Large intestine (tissue), 3 donors: ENCODE measurements at regions not wholly inside any gene's neighbourhood (a gene's known extent, or its start where the extent isn't known, plus 50 kb on each side); places are given as distances from the start of the nearest gene placed in this dataset.

Experiments
- DNase-seq, 2 donors: peaks; one replicate each; pipeline versions ENCODE4 v3.0.0 to v3.0.0-alpha.2; 2013
- H3K27ac ChIP-seq: one replicate; pipeline ENCODE4 v1.5.1; 2013; ENCODE audit warnings: low read length
- H3K27me3 ChIP-seq: 2 replicates; pipeline ENCODE4 v1.6.1; 2013; ENCODE audit warnings: low read length; ENCODE audit not compliant: control insufficient read depth, insufficient read depth
- H3K36me3 ChIP-seq: 2 replicates; pipeline ENCODE4 v1.6.1; 2013; ENCODE audit warnings: low read length; ENCODE audit not compliant: control insufficient read depth, insufficient read depth
- H3K4me1 ChIP-seq: one replicate; pipeline ENCODE4 v1.6.1; 2013; ENCODE audit warnings: low read length; ENCODE audit not compliant: control insufficient read depth, insufficient read depth
- H3K4me3 ChIP-seq: one replicate; pipeline ENCODE4 v1.5.1; 2013; ENCODE audit warnings: low read length
- H3K9me3 ChIP-seq: one replicate; pipeline ENCODE4 v1.6.1; 2013; ENCODE audit warnings: mild to moderate bottlenecking, low read depth, low read length, moderate library complexity; ENCODE audit not compliant: control insufficient read depth
- WGBS: methylation state at CpG from one replicate; pipeline ENCODE4 v1.1.5; 2013; ENCODE audit warnings: low lambda C conversion rate; ENCODE audit not compliant: insufficient coverage; 5-methylcytosine and 5-hydroxymethylcytosine counted together

GRCh38 chr15:70399204-70399603, 301.5 kb upstream of the TLE3 start:
- peaks cover 47% of the 10 kb centered on the region for H3K27me3 ChIP-seq
- H3K9me3 ChIP-seq = no peaks in the 10 kb centered on the region
- no peak for DNase-seq
- H3K4me1 ChIP-seq = peaks cover 7% of the 10 kb centered on the region
- no peaks in the 10 kb centered on the region for H3K36me3 ChIP-seq
- H3K4me3 ChIP-seq = no peak overlapping the region
- no peak overlapping the region for H3K27ac ChIP-seq

GRCh38 chr15:70398694-70399093, 301.0 kb upstream of the TLE3 start:
- DNase-seq = no peak
- H3K27me3 ChIP-seq = peaks cover 45% of the 10 kb centered on the region
- WGBS = no CpG with 5 or more reads among the region's 4 CpGs
- H3K4me1 ChIP-seq = peaks cover 7% of the 10 kb centered on the region
- H3K36me3 ChIP-seq = no peaks in the 10 kb centered on the region
- no peak overlapping the region for H3K27ac ChIP-seq
- H3K4me3 ChIP-seq = no peak overlapping the region
- no peaks in the 10 kb centered on the region for H3K9me3 ChIP-seq

- DNase-seq = no peak
- H3K27ac ChIP-seq = no peak overlapping the region
- peaks cover 29% of the 10 kb centered on the region for H3K27me3 ChIP-seq
- H3K9me3 ChIP-seq = no peaks in the 10 kb centered on the region
- peaks cover 7% of the 10 kb centered on the region for H3K4me1 ChIP-seq
- no peaks in the 10 kb centered on the region for H3K36me3 ChIP-seq
- H3K4me3 ChIP-seq = no peak overlapping the region
- WGBS = 79% methylated on average over 7 of the region's 9 CpGs
Observed at GRCh38 chr15:70396807-70397206, 299.1 kb upstream of the TLE3 start.

- DNase-seq = no peak
- no peak overlapping the region for H3K4me3 ChIP-seq
Observed at GRCh38 chr15:70395164-70395563, 297.4 kb upstream of the TLE3 start.

GRCh38 chr15:70390723-70391122, 293.0 kb upstream of the TLE3 start:
- Histone ChIP-seq H3K27ac (no peak overlapping the region), H3K4me1 (no peaks in the 10 kb centered on the region), H3K9me3 (no peaks in the 10 kb centered on the region), H3K36me3 (no peaks in the 10 kb centered on the region), H3K4me3 (no peak overlapping the region), H3K27me3 (peaks cover 16% of the 10 kb centered on the region)
- no peak for DNase-seq

More at GRCh38 chr15:70395164-70395563, 297.4 kb upstream of the TLE3 start:
- Histone ChIP-seq H3K9me3 (no peaks in the 10 kb centered on the region), H3K4me1 (peaks cover 7% of the 10 kb centered on the region), H3K27me3 (peaks cover 23% of the 10 kb centered on the region), H3K27ac (no peak overlapping the region), H3K36me3 (no peaks in the 10 kb centered on the region)
- 92% methylated on average over 2 of the region's 11 CpGs for WGBS

- no CpG with 5 or more reads among the region's 2 CpGs for WGBS
- Histone ChIP-seq H3K4me3 (no peak overlapping the region), H3K4me1 (no peaks in the 10 kb centered on the region), H3K27ac (no peak overlapping the region), H3K27me3 (no peaks in the 10 kb centered on the region), H3K36me3 (no peaks in the 10 kb centered on the region), H3K9me3 (no peaks in the 10 kb centered on the region)
- no peak for DNase-seq
Observed at GRCh38 chr15:70387993-70388392, 290.3 kb upstream of the TLE3 start.

- no peaks in the 10 kb centered on the region for H3K4me1 ChIP-seq
- no peak for DNase-seq
- H3K4me3 ChIP-seq = no peak overlapping the region
- H3K27ac ChIP-seq = no peak overlapping the region
- WGBS = 90% methylated on average over 2 of the region's 9 CpGs
- H3K36me3 ChIP-seq = no peaks in the 10 kb centered on the region
- H3K27me3 ChIP-seq = no peaks in the 10 kb centered on the region
- no peaks in the 10 kb centered on the region for H3K9me3 ChIP-seq
Observed at GRCh38 chr15:70387081-70387480, 289.4 kb upstream of the TLE3 start.

- Histone ChIP-seq H3K4me3 (no peak overlapping the region), H3K9me3 (no peaks in the 10 kb centered on the region), H3K27ac (no peak overlapping the region), H3K4me1 (no peaks in the 10 kb centered on the region), H3K27me3 (no peaks in the 10 kb centered on the region), H3K36me3 (no peaks in the 10 kb centered on the region)
- no CpG with 5 or more reads among the region's 8 CpGs for WGBS
- no peak for DNase-seq
Observed at GRCh38 chr15:70385711-70386110, 288.0 kb upstream of the TLE3 start.

GRCh38 chr15:70385052-70385451, 287.3 kb upstream of the TLE3 start:
- no peaks in the 10 kb centered on the region for H3K4me1 ChIP-seq
- H3K4me3 ChIP-seq = no peak overlapping the region
- no peaks in the 10 kb centered on the region for H3K36me3 ChIP-seq
- no peak overlapping the region for H3K27ac ChIP-seq
- no CpG with 5 or more reads among the region's 6 CpGs for WGBS
- H3K9me3 ChIP-seq = no peaks in the 10 kb centered on the region
- no peak for DNase-seq
- no peaks in the 10 kb centered on the region for H3K27me3 ChIP-seq

GRCh38 chr15:70383856-70384255, 286.1 kb upstream of the TLE3 start:
- WGBS = no CpG with 5 or more reads among the region's 8 CpGs
- no peaks in the 10 kb centered on the region for H3K27me3 ChIP-seq
- H3K27ac ChIP-seq = no peak overlapping the region

GRCh38 chr15:70382762-70383458, 285.2 kb upstream of the TLE3 start:
- Histone ChIP-seq H3K4me3 (no peak overlapping the region), H3K27me3 (peaks cover 2% of the 10 kb centered on the region), H3K36me3 (no peaks in the 10 kb centered on the region), H3K4me1 (no peaks in the 10 kb centered on the region), H3K27ac (no peak overlapping the region), H3K9me3 (no peaks in the 10 kb centered on the region)
- no peak for DNase-seq
- WGBS = 90% methylated on average over 2 of the region's 14 CpGs

More at GRCh38 chr15:70383856-70384255, 286.1 kb upstream of the TLE3 start:
- Histone ChIP-seq H3K4me1 (no peaks in the 10 kb centered on the region), H3K4me3 (no peak overlapping the region), H3K36me3 (no peaks in the 10 kb centered on the region), H3K9me3 (no peaks in the 10 kb centered on the region)
- no peak for DNase-seq
